Kidney capillary endothelial cell (primary cell): ENCODE measurements at regions not wholly inside any gene's neighbourhood (a gene's known extent, or its start where the extent isn't known, plus 50 kb on each side); places are given as distances from the start of the nearest gene placed in this dataset.

Experiments
- DNase-seq: peaks from one replicate; pipeline ENCODE4 v3.0.0-alpha.2; 2018; ENCODE audit warnings: low spot score

DNA sequence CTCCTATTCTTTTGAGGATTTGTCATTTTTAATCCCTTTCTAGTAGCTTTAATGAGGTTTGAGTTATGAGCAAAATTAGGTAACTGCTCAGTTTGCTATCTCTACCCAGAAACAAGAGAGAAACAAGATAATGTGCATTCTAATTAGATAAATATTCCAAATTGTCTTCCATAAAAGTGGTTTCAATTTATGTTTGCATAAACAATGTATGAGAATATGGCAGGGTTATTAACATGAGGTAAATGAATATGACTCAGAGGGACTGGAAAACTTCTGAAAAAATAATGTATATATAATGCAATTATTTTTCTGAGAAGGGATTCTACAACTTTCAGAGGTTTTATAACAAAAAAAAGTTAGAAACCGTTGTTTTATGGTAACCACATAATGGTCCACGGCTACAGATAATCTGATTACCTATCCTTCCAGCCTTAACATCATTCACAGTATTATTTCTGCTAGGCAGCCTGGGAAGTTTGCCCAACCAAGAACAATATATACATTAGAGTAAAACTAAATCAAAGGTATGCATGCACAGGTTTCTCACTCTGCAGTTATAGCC is 101.2 kb downstream of the CRPPA start:
- DNase-seq, result no peak

DNA sequence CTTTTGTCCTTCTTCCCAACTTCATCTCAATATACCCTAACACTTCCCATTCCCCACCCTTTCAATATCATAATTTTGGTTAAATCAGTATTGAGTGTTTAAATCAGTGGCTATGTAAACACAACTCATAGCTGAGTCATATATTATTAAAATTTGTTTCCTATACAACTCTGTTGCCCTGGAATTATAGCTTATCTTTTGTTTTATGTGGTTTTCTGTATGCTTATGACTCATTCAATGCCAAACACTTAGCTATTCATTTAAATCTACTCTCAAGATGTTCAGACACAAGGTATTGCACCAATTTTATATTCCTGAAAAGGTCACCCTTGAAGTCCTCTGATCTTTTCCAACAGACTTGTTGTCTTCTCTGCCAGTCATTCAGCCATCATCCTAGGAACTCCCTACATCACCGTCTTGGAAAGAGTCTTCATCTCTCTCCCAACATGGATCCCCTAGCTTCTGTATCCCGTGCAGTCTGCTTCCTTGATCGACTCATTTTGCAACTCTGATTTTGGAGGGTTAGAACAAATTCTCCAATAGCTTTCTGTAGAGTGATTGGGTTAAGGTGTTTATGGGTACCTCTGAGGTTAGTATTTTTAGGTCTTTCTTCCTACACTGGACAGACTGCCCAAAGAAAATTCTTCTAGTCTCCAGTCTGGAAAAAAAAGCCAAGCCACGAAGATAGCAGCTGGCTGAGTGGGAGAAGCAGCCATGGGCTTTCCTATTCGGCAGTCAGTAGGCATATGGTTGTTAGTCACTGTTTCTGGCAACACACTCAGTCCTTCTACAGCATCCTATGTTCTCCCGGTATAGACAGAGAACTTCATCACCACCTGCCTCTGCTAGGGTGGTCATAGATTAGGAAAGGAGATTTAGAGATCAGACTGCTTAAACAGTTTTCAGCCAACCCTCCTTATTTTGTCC is 102.1 kb downstream of the CRPPA start:
- peak; percentile 8 for DNase-seq

GRCh38 chr7:16318463-16318862 is 102.9 kb downstream of the CRPPA start:
- no peak for DNase-seq

GRCh38 chr7:16317406-16317805 is 103.9 kb downstream of the CRPPA start:
- DNase-seq, result no peak

DNA sequence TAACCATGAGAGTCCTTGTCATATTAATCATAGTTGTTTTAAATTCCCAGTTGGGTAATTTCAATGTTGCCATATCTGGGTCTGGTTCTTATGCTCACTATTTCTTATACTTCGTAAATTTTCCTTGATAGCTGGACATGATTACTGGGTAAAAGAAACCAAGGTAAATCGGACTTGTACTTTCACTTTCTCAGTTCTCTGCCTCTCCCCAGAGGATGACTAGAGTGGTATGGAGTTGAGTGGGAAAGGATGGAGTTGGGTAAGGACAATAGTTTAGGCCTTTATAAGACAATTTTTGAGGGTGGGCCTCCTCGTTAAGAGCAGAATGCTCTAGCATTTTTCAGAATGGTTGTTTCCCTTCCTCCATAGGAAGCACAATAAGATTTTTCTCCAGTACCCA is 106.1 kb downstream of the CRPPA start:
- DNase-seq, result no peak

DNA sequence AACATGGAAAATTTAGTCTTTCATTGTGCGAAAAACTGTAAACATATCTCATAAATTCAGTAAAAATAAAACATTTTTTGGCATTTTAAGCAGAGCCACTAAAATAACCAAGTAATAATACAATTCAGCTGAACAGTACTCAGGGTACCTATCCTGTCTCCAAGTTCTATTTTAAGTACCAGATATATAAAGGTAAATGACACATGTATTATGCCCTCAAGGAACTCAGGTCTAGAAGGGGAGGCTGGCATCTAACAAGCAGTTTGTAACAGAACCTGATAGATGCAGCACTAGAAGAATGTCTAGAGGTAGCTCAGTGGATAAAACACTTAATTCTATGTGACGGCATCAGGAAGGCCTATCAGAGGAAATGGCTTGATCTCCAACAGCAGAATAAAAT is 112.2 kb downstream of the CRPPA start:
- no peak for DNase-seq

DNA sequence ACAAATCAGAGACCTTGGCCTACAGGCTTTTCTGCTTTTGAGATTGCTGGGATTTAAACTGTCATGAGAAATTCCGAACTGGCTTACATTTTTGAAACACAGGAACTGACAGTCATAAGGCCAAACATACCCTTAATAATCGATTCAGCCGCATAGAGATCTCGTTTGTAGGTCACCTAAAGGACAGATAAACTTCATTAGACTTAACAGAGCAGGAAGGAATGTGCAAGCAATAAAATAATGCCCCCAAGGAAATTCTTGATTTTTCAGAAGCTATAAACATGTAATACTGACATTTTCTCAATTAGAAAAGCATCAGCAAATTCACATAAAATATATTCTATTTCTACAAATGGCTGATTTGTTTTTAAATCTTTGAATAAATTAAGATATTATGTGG is 120.0 kb downstream of the CRPPA start:
- no peak for DNase-seq

GRCh38 chr7:16300361-16300895 is 120.9 kb downstream of the CRPPA start:
- no peak for DNase-seq

- DNase-seq, result no peak
Measured at GRCh38 chr7:16299853-16300252, 121.5 kb downstream of the CRPPA start.

GRCh38 chr7:16298221-16298620 is 123.1 kb downstream of the CRPPA start:
- DNase-seq, result no peak

GRCh38 chr7:16295558-16295957 is 125.8 kb downstream of the CRPPA start:
- no peak for DNase-seq

GRCh38 chr7:16293669-16294425 is 127.5 kb downstream of the CRPPA start:
- no peak for DNase-seq

- no peak for DNase-seq
Measured at GRCh38 chr7:16284581-16284980, 136.8 kb downstream of the CRPPA start.

DNA sequence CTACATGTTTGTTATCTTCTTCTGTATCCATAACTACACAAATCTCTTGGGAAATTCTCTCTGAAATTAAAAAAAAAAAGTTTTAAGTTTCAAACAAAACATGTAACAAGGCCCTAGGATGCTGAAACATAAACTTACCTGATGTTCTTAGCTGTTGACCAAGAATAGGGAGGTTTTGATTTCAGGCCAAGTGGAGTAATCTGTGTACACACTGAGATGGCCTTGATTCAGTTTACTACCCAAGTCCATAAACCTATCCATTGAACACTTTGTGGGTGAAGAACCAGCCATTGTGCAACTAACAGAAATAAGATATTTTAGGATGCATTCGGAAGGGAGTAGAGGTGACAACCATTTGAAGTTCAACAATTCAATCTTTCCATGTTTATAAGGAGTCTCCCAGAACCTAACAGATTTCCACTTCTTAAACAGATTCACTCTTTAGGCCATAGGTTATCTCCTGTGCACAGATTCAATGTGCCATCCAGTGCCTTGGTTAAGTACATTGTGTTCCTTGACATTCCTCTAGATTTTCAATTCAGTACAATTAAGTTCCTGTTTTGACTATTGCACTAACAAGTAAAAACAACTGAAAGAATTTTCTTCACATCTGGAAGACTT is 143.1 kb downstream of the CRPPA start:
- no peak for DNase-seq

GRCh38 chr7:16271990-16272665 is 149.2 kb downstream of the CRPPA start:
- DNase-seq, result no peak

DNA sequence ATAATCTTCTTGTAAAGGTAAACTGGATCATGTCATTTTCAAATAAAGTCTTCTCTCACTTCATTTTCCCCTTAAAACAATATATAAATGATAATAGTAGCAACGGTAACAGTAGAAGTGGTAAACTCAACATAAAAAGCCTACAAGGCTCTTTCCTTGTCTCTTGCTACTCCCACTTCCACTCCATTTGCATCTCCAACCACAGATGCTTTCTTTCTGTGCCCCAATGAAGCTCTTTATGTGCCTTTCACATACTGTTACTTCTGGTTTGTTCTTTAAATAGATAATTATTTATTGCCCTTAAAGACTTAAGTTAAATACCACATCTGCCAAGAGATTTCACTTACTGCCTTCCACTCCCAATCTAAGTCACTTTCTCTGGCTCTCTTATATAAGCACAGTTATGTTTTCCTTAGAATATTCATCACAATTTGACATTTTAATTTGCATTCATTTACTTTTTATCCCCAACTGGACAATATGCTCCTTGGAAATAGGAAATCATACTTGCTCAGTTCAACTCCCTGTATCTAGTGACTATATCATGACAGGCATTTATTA is 149.9 kb downstream of the CRPPA start:
- no peak for DNase-seq

DNA sequence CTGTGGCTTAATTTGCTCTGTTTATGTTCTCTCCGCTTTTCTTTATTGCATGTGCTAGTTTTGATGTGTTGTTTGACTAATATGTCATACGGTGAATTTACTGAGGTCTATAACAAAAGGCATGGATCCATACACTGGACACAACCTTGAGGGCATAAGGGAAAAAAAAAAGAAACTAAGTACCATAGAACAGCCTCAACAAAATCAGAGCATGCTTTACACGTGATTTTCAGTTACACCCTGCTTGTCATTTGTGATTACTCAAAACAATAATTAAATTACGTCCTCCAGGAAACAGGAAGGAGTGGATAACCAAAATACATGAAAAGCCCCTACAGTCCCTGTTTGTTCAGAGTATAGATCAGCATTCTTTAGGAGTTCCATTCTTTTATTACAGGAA is 150.5 kb downstream of the CRPPA start:
- DNase-seq, result no peak

GRCh38 chr7:16268821-16269768 is 152.2 kb downstream of the CRPPA start:
- no peak for DNase-seq

GRCh38 chr7:16267953-16268820 is 153.2 kb downstream of the CRPPA start:
- no peak for DNase-seq
